IMR-90 (cell line): ENCODE measurements at regions not wholly inside any gene's neighbourhood (a gene's known extent, or its start where the extent isn't known, plus 50 kb on each side); places are given as distances from the start of the nearest gene placed in this dataset.

Source experiments
- ATAC-seq: fragments of 200-7000 bp; cut with Tn5 transposase; 2 replicates; pipeline ENCODE4 v1.9.1; 2020; ENCODE audit warnings: low read depth, mild to moderate bottlenecking, moderate library complexity
- BruUV-seq: library from RNA; stranded (reverse); fragments of 400-500 nt; replicated peaks from 2 replicates; lab custom pipeline; 2021; lab: Mats Ljungman, UMichigan
- CTCF ChIA-PET: fragments of 300-600 bp; formaldehyde crosslinking; extraction: SDS; loops from one replicate; lab custom pipeline; 2021; ENCODE audit warnings: antibody characterized with exemption; lab: Yijun Ruan, JAX
- POLR2A ChIA-PET: fragments of 300-600 bp; sonication (Branson Sonifier 250); formaldehyde crosslinking; loops from one replicate; lab custom pipeline; 2022; ENCODE audit warnings: antibody characterized with exemption; ENCODE audit not compliant: unreplicated experiment; lab: Charles Lee
- DNase-seq: peaks from one replicate; pipeline ENCODE4 v3.0.0; 2013
- H2AFZ ChIP-seq: replicated peaks from 2 replicates; pipeline ENCODE3; 2013; ENCODE audit warnings: low read length, mild to moderate bottlenecking; ENCODE audit not compliant: poor library complexity
- H2AK5ac ChIP-seq: 2 replicates; pipeline ENCODE4 v1.6.1; 2013; ENCODE audit warnings: low read depth, low read length, inconsistent platforms
- H2AK9ac ChIP-seq: replicated peaks from 2 replicates; pipeline ENCODE3; 2013; ENCODE audit warnings: mild to moderate bottlenecking, low read depth, low read length, moderate library complexity; ENCODE audit not compliant: poor library complexity
- H2BK120ac ChIP-seq: 2 replicates; pipeline ENCODE4 v1.6.1; 2013; ENCODE audit warnings: low read depth, low read length, inconsistent platforms
- H2BK15ac ChIP-seq: 3 replicates; pipeline ENCODE4 v1.6.1; 2013; ENCODE audit warnings: low read depth, low read length, inconsistent platforms
- H2BK20ac ChIP-seq: 2 replicates; pipeline ENCODE4 v1.6.1; 2013; ENCODE audit warnings: low read depth, mild to moderate bottlenecking, inconsistent platforms, low read length, moderate library complexity
- H2BK5ac ChIP-seq: 2 replicates; pipeline ENCODE4 v1.6.1; 2013; ENCODE audit warnings: mild to moderate bottlenecking, low read depth, low read length, inconsistent platforms; ENCODE audit not compliant: poor library complexity, severe bottlenecking
- H3K14ac ChIP-seq: replicated peaks from 2 replicates; pipeline ENCODE4 v1.6.1; 2013; ENCODE audit warnings: low read depth, low read length, inconsistent platforms
- H3K18ac ChIP-seq: 2 replicates; pipeline ENCODE4 v1.6.1; 2013; ENCODE audit warnings: low read depth, low read length, control low read depth
- H3K23ac ChIP-seq: 2 replicates; pipeline ENCODE4 v1.6.1; 2013; ENCODE audit warnings: low read depth, low read length, inconsistent platforms
- H3K27ac ChIP-seq: 2 replicates; pipeline ENCODE4 v1.5.1; 2013; ENCODE audit warnings: mild to moderate bottlenecking, control low read depth, low read length; ENCODE audit not compliant: insufficient read depth
- H3K27me3 ChIP-seq: 2 replicates; pipeline ENCODE4 v1.6.1; 2013; ENCODE audit warnings: low read length; ENCODE audit not compliant: control insufficient read depth, insufficient read depth
- H3K36me3 ChIP-seq: 2 replicates; pipeline ENCODE4 v1.6.1; 2013; ENCODE audit warnings: low read length, mixed read lengths; ENCODE audit not compliant: control insufficient read depth, insufficient read depth
- H3K4ac ChIP-seq: 2 replicates; pipeline ENCODE4 v1.6.1; 2013; ENCODE audit warnings: low read depth, low read length, inconsistent platforms
- H3K4me1 ChIP-seq: 2 replicates; pipeline ENCODE4 v1.6.1; 2013; ENCODE audit warnings: low read length, mixed read lengths; ENCODE audit not compliant: control insufficient read depth, insufficient read depth
- H3K4me2 ChIP-seq: 2 replicates; pipeline ENCODE4 v1.6.1; 2013; ENCODE audit warnings: low read depth, mild to moderate bottlenecking, control low read depth, low read length, moderate library complexity
- H3K4me3 ChIP-seq: 2 replicates; pipeline ENCODE4 v1.5.1; 2013; ENCODE audit warnings: low read depth, mild to moderate bottlenecking, control low read depth, low read length, moderate library complexity; ENCODE audit not compliant: insufficient read depth
- H3K56ac ChIP-seq: 2 replicates; pipeline ENCODE4 v1.6.1; 2013; ENCODE audit warnings: low read length, inconsistent platforms; ENCODE audit not compliant: insufficient read depth; ENCODE audit errors: extremely low read depth
- H3K79me1 ChIP-seq, 2 experiments: 2 replicates each; pipeline ENCODE4 v1.6.1; 2013; ENCODE audit warnings: low read length in 2 of 2, inconsistent platforms in 1 of 2, low read depth in 1 of 2
- H3K9ac ChIP-seq: 2 replicates; pipeline ENCODE4 v1.6.1; 2013; ENCODE audit warnings: low read depth, low read length, control low read depth
- H3K9me1 ChIP-seq: 2 replicates; pipeline ENCODE4 v1.6.1; 2013; ENCODE audit warnings: low read length, inconsistent platforms; ENCODE audit not compliant: insufficient read depth
- H3K9me3 ChIP-seq: 2 replicates; pipeline ENCODE4 v1.6.1; 2013; ENCODE audit warnings: low read length; ENCODE audit not compliant: control insufficient read depth, insufficient read depth
- H4K20me1 ChIP-seq: 2 replicates; pipeline ENCODE4 v1.6.1; 2013; ENCODE audit warnings: low read length, inconsistent platforms; ENCODE audit not compliant: insufficient read depth
- H4K5ac ChIP-seq: 2 replicates; pipeline ENCODE4 v1.6.1; 2013; ENCODE audit warnings: mild to moderate bottlenecking, low read depth, low read length, control low read depth
- H4K8ac ChIP-seq, 2 experiments: 2 replicates each; pipeline ENCODE4 v1.6.1; 2013; ENCODE audit warnings: low read depth in 2 of 2, low read length in 2 of 2, control low read depth in 1 of 2, inconsistent platforms in 1 of 2
- H4K91ac ChIP-seq: 2 replicates; pipeline ENCODE4 v1.6.1; 2013; ENCODE audit warnings: low read depth, low read length, inconsistent platforms; ENCODE audit not compliant: insufficient read depth
- BHLHE40 ChIP-seq: fragments of 150-350 bp; IDR thresholded peaks from 2 replicates; pipeline ENCODE4 v1.6.1; 2016; ENCODE audit warnings: mild to moderate bottlenecking, low read depth, low read length
- CEBPB ChIP-seq: IDR thresholded peaks from 2 replicates; pipeline ENCODE4 v1.6.1; 2012; ENCODE audit warnings: low read depth, low read length, improper control_type of control experiment
- CHD1 ChIP-seq: IDR thresholded peaks from 2 replicates; pipeline ENCODE4 v1.6.1; 2012; ENCODE audit warnings: low read depth, low read length, improper control_type of control experiment
- ELK1 ChIP-seq: fragments of 150-350 bp; IDR thresholded peaks from 2 replicates; pipeline ENCODE4 v1.6.1; 2016; ENCODE audit warnings: low read depth, mild to moderate bottlenecking, low read length, moderate library complexity, borderline replicate concordance
- FOS ChIP-seq: fragments of 150-350 bp; IDR thresholded peaks from 2 replicates; pipeline ENCODE4 v1.6.1; 2016; ENCODE audit warnings: low read depth, low read length
- MAFK ChIP-seq: IDR thresholded peaks from 2 replicates; pipeline ENCODE4 v1.6.1; 2012; ENCODE audit warnings: low read depth, low read length, improper control_type of control experiment
- MAZ ChIP-seq: IDR thresholded peaks from 2 replicates; pipeline ENCODE4 v1.6.1; 2012; ENCODE audit warnings: low read depth, mild to moderate bottlenecking, low read length, improper control_type of control experiment, moderate library complexity, borderline replicate concordance
- MXI1 ChIP-seq: IDR thresholded peaks from 2 replicates; pipeline ENCODE4 v1.6.1; 2012; ENCODE audit warnings: low read depth, mild to moderate bottlenecking, low read length, moderate library complexity, borderline replicate concordance
- NFE2L2 ChIP-seq: fragments of 150-350 bp; IDR thresholded peaks from 2 replicates; pipeline ENCODE4 v1.6.1; 2016; ENCODE audit warnings: low read depth, mild to moderate bottlenecking, low read length
- POLR2A ChIP-seq: IDR thresholded peaks from 2 replicates; pipeline ENCODE4 v1.6.1; 2012; ENCODE audit warnings: mild to moderate bottlenecking, low read depth, low read length
- RAD21 ChIP-seq: IDR thresholded peaks from 2 replicates; pipeline ENCODE4 v1.6.1; 2012; ENCODE audit warnings: low read length, improper control_type of control experiment
- RCOR1 ChIP-seq: IDR thresholded peaks from 2 replicates; pipeline ENCODE4 v1.6.1; 2012; ENCODE audit warnings: mild to moderate bottlenecking, low read length, improper control_type of control experiment; ENCODE audit not compliant: insufficient replicate concordance
- RFX5 ChIP-seq: IDR thresholded peaks from 2 replicates; pipeline ENCODE4 v1.8.0; 2012; ENCODE audit warnings: low read depth, mild to moderate bottlenecking, low read length, moderate library complexity
- SMC3 ChIP-seq: fragments of 150-350 bp; IDR thresholded peaks from 2 replicates; pipeline ENCODE4 v1.6.1; 2016; ENCODE audit warnings: low read depth, mild to moderate bottlenecking, antibody characterized with exemption, low read length, moderate library complexity
- USF2 ChIP-seq: fragments of 150-350 bp; IDR thresholded peaks from 2 replicates; pipeline ENCODE4 v1.6.1; 2017; ENCODE audit warnings: mild to moderate bottlenecking, antibody characterized with exemption, low read length, low read depth
- WGBS, 2 experiments: methylation state at CpG; one replicate each; pipeline versions ENCODE4 v1.1.5 to v1.1.7; 2013; ENCODE audit warnings: missing lambda C conversion rate in 2 of 2; ENCODE audit not compliant: insufficient read length in 1 of 2; ENCODE audit errors: extremely low coverage in 2 of 2; 5-methylcytosine and 5-hydroxymethylcytosine counted together
- dilution Hi-C: fragments of 300-500 bp; cut with HindIII; formaldehyde crosslinking; loops from one replicate; pipeline ENCODE4 v1.14.3; 2018; ENCODE audit warnings: low sequenced_read_pairs; ENCODE audit not compliant: unreplicated experiment
- in situ Hi-C: fragments of 300-500 bp; cut with MboI; formaldehyde crosslinking; loops from 3 replicates; pipeline ENCODE4 v1.14.3; 2019; ENCODE audit warnings: low sequenced_read_pairs, inconsistent platforms, mixed read lengths
- intact Hi-C: fragments of 100-400 bp; cut with micrococcal nuclease; formaldehyde crosslinking; loops from 2 replicates; pipeline ENCODE4 v1.10.0; 2022
- TF ChIP-seq, protein P1 (sequence below): conservative IDR thresholded peaks from 2 replicates; pipeline ENCODE4 v1.5.1; 2012; ENCODE audit warnings: mild to moderate bottlenecking, low read depth, low read length, improper control_type of control experiment

- Histone ChIP-seq H3K9me1 (no peaks in the 10 kb centered on the region), H4K5ac (no peak overlapping the region), H3K4ac (no peak overlapping the region), H3K36me3 (no peaks in the 10 kb centered on the region), H3K4me1 (no peaks in the 10 kb centered on the region), H3K18ac (no peak overlapping the region), H3K4me3 (no peak overlapping the region), H3K9me3 (no peaks in the 10 kb centered on the region), H3K9ac (no peak overlapping the region), H2BK15ac (no peak overlapping the region), H4K8ac (no peak overlapping the region), H3K27ac (no peak overlapping the region), H3K14ac (no peak overlapping the region), H3K23ac (no peak overlapping the region), H2AFZ (no peak overlapping the region), H4K20me1 (no peaks in the 10 kb centered on the region), H3K4me2 (no peak overlapping the region), H4K91ac (no peak overlapping the region), H3K27me3 (no peaks in the 10 kb centered on the region), H2BK120ac (no peak overlapping the region), H2BK5ac (no peak overlapping the region), H3K79me1 (no peaks in the 10 kb centered on the region), H2BK20ac (no peak overlapping the region), H2AK9ac (no peak overlapping the region), H3K56ac (no peak overlapping the region), H2AK5ac (no peak overlapping the region)
- ATAC-seq, result no peak
- intact Hi-C loops, result no loop called here
- no TSS peak for BruUV-seq
- CTCF ChIA-PET, result no interaction called here
- no peak for DNase-seq
- dilution Hi-C loops, result no loop called here
- no CpG with 5 or more reads among the region's 1 CpG for WGBS, 2 experiments
- in situ Hi-C loops, result no loop called here
- TF ChIP-seq CEBPB (no peak), MAFK (no peak), RFX5 (no peak), CHD1 (no peak), USF2 (no peak), ELK1 (no peak), RAD21 (no peak), SMC3 (no peak), MAZ (no peak), NFE2L2 (no peak), RCOR1 (no peak), FOS (no peak), MXI1 (no peak), POLR2A (no peak), BHLHE40 (no peak)
- TF ChIP-seq, protein P1, sequence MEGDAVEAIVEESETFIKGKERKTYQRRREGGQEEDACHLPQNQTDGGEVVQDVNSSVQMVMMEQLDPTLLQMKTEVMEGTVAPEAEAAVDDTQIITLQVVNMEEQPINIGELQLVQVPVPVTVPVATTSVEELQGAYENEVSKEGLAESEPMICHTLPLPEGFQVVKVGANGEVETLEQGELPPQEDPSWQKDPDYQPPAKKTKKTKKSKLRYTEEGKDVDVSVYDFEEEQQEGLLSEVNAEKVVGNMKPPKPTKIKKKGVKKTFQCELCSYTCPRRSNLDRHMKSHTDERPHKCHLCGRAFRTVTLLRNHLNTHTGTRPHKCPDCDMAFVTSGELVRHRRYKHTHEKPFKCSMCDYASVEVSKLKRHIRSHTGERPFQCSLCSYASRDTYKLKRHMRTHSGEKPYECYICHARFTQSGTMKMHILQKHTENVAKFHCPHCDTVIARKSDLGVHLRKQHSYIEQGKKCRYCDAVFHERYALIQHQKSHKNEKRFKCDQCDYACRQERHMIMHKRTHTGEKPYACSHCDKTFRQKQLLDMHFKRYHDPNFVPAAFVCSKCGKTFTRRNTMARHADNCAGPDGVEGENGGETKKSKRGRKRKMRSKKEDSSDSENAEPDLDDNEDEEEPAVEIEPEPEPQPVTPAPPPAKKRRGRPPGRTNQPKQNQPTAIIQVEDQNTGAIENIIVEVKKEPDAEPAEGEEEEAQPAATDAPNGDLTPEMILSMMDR, result no peak
- POLR2A ChIA-PET, result no interaction called here
These were observed 615.7 kb downstream of the TBL1XR1 start for GRCh38 chr3:176581589-176581988.
